Fibroblast of the aortic adventitia (primary cell): ENCODE measurements at regions not wholly inside any gene's neighbourhood (a gene's known extent, or its start where the extent isn't known, plus 50 kb on each side); places are given as distances from the start of the nearest gene placed in this dataset.

Experiments
- DNase-seq: peaks from one replicate; pipeline ENCODE4 v3.0.0-alpha.2; 2010; ENCODE audit warnings: low read depth
- H3K4me3 ChIP-seq: 2 replicates; pipeline ENCODE4 v1.5.1; 2011; ENCODE audit warnings: low read depth, mild to moderate bottlenecking, control low read depth, low read length, moderate library complexity
- CTCF ChIP-seq: IDR thresholded peaks from 2 replicates; pipeline ENCODE4 v1.5.1; 2011; ENCODE audit warnings: mild to moderate bottlenecking, low read length, control low read depth, inconsistent platforms; ENCODE audit not compliant: insufficient read depth

GRCh38 chr20:60123652-60124051, 165.4 kb downstream of the CDH26 start:
- H3K4me3 ChIP-seq = no peak overlapping the region
- no peak for DNase-seq
- TF ChIP-seq CTCF = no peak

GRCh38 chr20:60124776-60125381, 166.7 kb downstream of the CDH26 start:
- TF ChIP-seq CTCF = no peak
- DNase-seq = no peak
- H3K4me3 ChIP-seq = no peak overlapping the region

- DNase-seq = no peak
- no peak for TF ChIP-seq CTCF
- no peak overlapping the region for H3K4me3 ChIP-seq
Observed at GRCh38 chr20:60125513-60125912, 167.3 kb downstream of the CDH26 start.

- TF ChIP-seq CTCF = no peak
- no peak overlapping the region for H3K4me3 ChIP-seq
- no peak for DNase-seq
Observed at GRCh38 chr20:60126975-60127374, 168.8 kb downstream of the CDH26 start.

- TF ChIP-seq CTCF = no peak
- DNase-seq = no peak
- no peak overlapping the region for H3K4me3 ChIP-seq
Observed at GRCh38 chr20:60131375-60131774, 173.2 kb downstream of the CDH26 start.

- no peak for TF ChIP-seq CTCF
- H3K4me3 ChIP-seq = no peak overlapping the region
- no peak for DNase-seq
Observed at GRCh38 chr20:60132162-60132826, 174.1 kb downstream of the CDH26 start.
